AG04450 (cell line): ENCODE measurements at regions not wholly inside any gene's neighbourhood (a gene's known extent, or its start where the extent isn't known, plus 50 kb on each side); places are given as distances from the start of the nearest gene placed in this dataset.

ENCODE experiments used
- CTCF ChIA-PET: fragments of 300-600, 350-600 bp; formaldehyde crosslinking; extraction: SDS; loops from one replicate; lab custom pipeline; 2022; ENCODE audit warnings: antibody characterized with exemption, inconsistent platforms; lab: Charles Lee
- POLR2A ChIA-PET: fragments of 350-600 bp; formaldehyde crosslinking; extraction: SDS; loops from one replicate; lab custom pipeline; 2021; ENCODE audit warnings: antibody characterized with exemption, inconsistent platforms; lab: Yijun Ruan, JAX
- DNase-seq: peaks from one replicate; pipeline ENCODE4 v3.0.0-alpha.2; 2011; ENCODE audit warnings: low read depth, low spot score
- H3K27ac ChIP-seq: one replicate; pipeline ENCODE4 v1.5.1; 2012; ENCODE audit warnings: low read depth, low read length, control low read depth
- H3K27me3 ChIP-seq: one replicate; pipeline ENCODE4 v1.6.0; 2012; ENCODE audit warnings: low read length; ENCODE audit not compliant: control insufficient read depth, insufficient read depth
- H3K4me3 ChIP-seq: 2 replicates; pipeline ENCODE4 v1.5.1; 2011; ENCODE audit warnings: mild to moderate bottlenecking, low read depth, low read length, control low read depth
- H3K9me3 ChIP-seq: 2 replicates; pipeline ENCODE4 v1.5.1; 2012; ENCODE audit warnings: low read length; ENCODE audit not compliant: control insufficient read depth, insufficient read depth
- CTCF ChIP-seq: IDR thresholded peaks from 2 replicates; pipeline ENCODE4 v1.5.1; 2011; ENCODE audit warnings: low read depth, low read length, control low read depth, inconsistent platforms

- CTCF ChIA-PET = interaction anchor here (1.3 kb wide), 1 partner anchor 9 kb away, joined by 3 read pairs; no protein-coding TSS in a partner anchor
- no peak for DNase-seq
- POLR2A ChIA-PET = no interaction called here
Measured at GRCh38 chr14:101226265-101226602, 322.7 kb upstream of the RTL1 start.

GRCh38 chr14:101226603-101227425 is 323.3 kb upstream of the RTL1 start:
- no peak for DNase-seq
- no peak for TF ChIP-seq CTCF
- no peak overlapping the region for H3K4me3 ChIP-seq
- peaks cover 29% of the 10 kb centered on the region for H3K27me3 ChIP-seq
- ChIA-PET POLR2A (no interaction called here), CTCF (interaction anchor here (1.3 kb wide), 1 partner anchor 8 kb away, joined by 3 read pairs; no protein-coding TSS in a partner anchor)
- H3K27ac ChIP-seq = no peak overlapping the region
- no peaks in the 10 kb centered on the region; the same call in 1 of the 2 replicates for H3K9me3 ChIP-seq

More at GRCh38 chr14:101226265-101226602, 322.7 kb upstream of the RTL1 start:
- no peak for TF ChIP-seq CTCF
- Histone ChIP-seq H3K4me3 (no peak overlapping the region), H3K27ac (no peak overlapping the region), H3K27me3 (peaks cover 34% of the 10 kb centered on the region), H3K9me3 (no peaks in the 10 kb centered on the region; the same call in 1 of the 2 replicates)

GRCh38 chr14:101227611-101228594 is 324.4 kb upstream of the RTL1 start:
- CTCF ChIA-PET = no interaction called here
- Histone ChIP-seq H3K27ac (no peak overlapping the region), H3K27me3 (peaks cover 22% of the 10 kb centered on the region), H3K9me3 (no peaks in the 10 kb centered on the region; the same call in 1 of the 2 replicates), H3K4me3 (no peak overlapping the region)
- TF ChIP-seq CTCF = no peak
- no peak for DNase-seq
- POLR2A ChIA-PET = no interaction called here

- H3K27ac ChIP-seq = no peak overlapping the region
- H3K27me3 ChIP-seq = peaks cover 13% of the 10 kb centered on the region
- no peak for TF ChIP-seq CTCF
- H3K4me3 ChIP-seq = no peak overlapping the region
- no peaks in the 10 kb centered on the region; the same call in 1 of the 2 replicates for H3K9me3 ChIP-seq
- ChIA-PET POLR2A (no interaction called here), CTCF (no interaction called here)
- DNase-seq = no peak
Measured at GRCh38 chr14:101228949-101229541, 325.5 kb upstream of the RTL1 start.
